ENCODE measurements at regions not wholly inside any gene's neighbourhood (a gene's known extent, or its start where the extent isn't known, plus 50 kb on each side); places are given as distances from the start of the nearest gene placed in this dataset.

- no peak for TF ChIP-seq CTCF (conservative IDR thresholded peaks at IDR 0.05; ENCODE audit: low read depth, low read length)
- no peak overlapping the region for H3K4me3 ChIP-seq (ENCODE audit: low read depth, low read length)
- DNase-seq (ENCODE audit: low read depth) = no peak
Measured at GRCh38 chr5:142437563-142437962, 112.7 kb upstream of the SPRY4 start.

GRCh38 chr5:142435410-142436115, 110.7 kb upstream of the SPRY4 start:
- no peak for DNase-seq (ENCODE audit: low read depth)
- TF ChIP-seq CTCF (conservative IDR thresholded peaks at IDR 0.05; ENCODE audit: low read depth, low read length) = no peak
- H3K4me3 ChIP-seq (ENCODE audit: low read depth, low read length) = no peak overlapping the region

- no peak overlapping the region for H3K4me3 ChIP-seq (ENCODE audit: low read depth, low read length)
- no peak for TF ChIP-seq CTCF (conservative IDR thresholded peaks at IDR 0.05; ENCODE audit: low read depth, low read length)
- no peak for DNase-seq (ENCODE audit: low read depth)
Measured at GRCh38 chr5:142434322-142434612, 109.4 kb upstream of the SPRY4 start.

- DNase-seq (ENCODE audit: low read depth) = peak; percentile 70
- TF ChIP-seq CTCF (conservative IDR thresholded peaks at IDR 0.05; ENCODE audit: low read depth, low read length) = no peak
- no peak overlapping the region for H3K4me3 ChIP-seq (ENCODE audit: low read depth, low read length)
Measured at GRCh38 chr5:142433526-142434321, 108.9 kb upstream of the SPRY4 start.

GRCh38 chr5:142432961-142433360, 108.1 kb upstream of the SPRY4 start:
- TF ChIP-seq CTCF (conservative IDR thresholded peaks at IDR 0.05; ENCODE audit: low read depth, low read length) = no peak
- no peak for DNase-seq (ENCODE audit: low read depth)
- H3K4me3 ChIP-seq (ENCODE audit: low read depth, low read length) = no peak overlapping the region

- no peak overlapping the region for H3K4me3 ChIP-seq (ENCODE audit: low read depth, low read length)
- DNase-seq (ENCODE audit: low read depth) = no peak
- TF ChIP-seq CTCF (conservative IDR thresholded peaks at IDR 0.05; ENCODE audit: low read depth, low read length) = no peak
Measured at GRCh38 chr5:142432369-142432863, 107.6 kb upstream of the SPRY4 start.
